ENCODE measurements at regions not wholly inside any gene's neighbourhood (a gene's known extent, or its start where the extent isn't known, plus 50 kb on each side); places are given as distances from the start of the nearest gene placed in this dataset.
"Not testable (repeated sequence)": the region's sequence is repeated elsewhere in the genome, so short reads cannot be mapped to it uniquely, and the experiment has no call there.

DNA sequence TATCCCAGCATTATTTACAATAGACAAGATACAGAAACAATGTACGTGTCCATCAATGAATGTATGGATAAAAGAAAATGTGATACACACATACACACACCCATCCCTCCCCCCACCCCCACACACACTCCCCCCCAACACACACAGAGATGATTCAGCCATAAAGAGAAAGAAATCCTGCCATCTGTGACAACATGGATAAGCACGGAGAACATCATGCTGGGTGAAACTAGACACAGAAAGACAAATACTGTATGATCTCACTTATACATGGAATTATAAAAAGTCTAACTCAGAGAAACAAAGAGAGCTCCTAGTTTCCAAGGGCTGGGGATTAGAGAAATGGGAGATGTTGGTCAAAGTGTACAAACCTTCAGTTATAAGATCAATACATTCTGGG, 104.8 kb upstream of the LY86 start:
- no peak for DNase-seq

DNA sequence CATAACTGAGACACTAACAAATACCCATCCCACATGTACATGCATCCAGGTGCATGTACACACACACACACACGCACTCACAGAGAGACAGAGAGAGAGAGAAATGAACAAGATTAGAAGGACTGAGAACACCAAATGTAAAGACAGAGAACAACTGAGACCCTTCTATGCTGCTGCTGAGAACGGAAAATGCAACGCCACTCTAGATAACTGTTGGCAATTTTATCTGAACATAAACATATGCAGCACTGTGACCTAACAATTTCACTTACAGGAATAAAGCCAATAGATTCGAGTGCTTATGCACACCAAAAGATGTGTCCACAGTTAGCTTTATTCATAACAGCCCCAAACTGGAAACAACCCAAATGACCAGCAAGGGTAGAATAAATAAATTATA, 103.8 kb upstream of the LY86 start:
- DNase-seq: no peak

DNA sequence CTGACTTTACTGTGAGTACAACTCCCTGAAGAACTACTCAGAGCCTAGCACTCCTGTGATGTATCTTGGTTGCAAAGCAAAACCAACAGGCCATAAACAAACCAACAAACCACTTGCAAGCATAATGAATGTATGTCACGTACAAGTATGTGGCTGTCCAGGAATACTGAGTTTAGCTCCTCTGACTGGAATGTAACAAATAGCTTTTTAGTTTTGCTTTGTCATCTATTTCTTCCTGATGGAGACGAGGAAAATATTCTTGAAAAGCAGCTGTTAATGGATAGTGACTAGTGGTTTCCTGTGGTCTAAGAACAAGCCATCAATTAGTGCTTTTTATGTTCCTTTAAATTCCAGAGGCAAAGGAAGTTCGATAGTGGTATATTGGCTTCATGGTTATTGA, 101.9 kb upstream of the LY86 start:
- DNase-seq: no peak

DNA sequence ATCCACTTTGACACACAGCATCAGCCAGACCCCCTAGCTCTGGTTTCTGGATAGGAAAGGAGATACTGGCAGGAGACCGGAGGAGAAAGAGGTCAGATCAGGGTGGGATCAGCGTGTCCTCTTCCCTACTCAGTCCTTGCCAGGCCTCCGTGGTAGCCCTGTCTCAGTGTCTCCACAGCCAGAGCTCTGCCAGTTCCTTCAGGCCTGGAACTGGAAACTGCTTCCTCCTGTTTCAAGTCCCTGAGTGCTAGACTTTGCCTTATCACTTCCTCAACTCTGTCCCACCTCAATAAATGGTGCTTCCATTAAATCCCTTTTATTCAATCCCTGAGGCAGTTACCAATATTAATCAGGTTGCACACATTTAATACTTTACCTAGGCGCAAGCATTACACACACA, 96.8 kb upstream of the LY86 start:
- DNase-seq: no peak

DNA sequence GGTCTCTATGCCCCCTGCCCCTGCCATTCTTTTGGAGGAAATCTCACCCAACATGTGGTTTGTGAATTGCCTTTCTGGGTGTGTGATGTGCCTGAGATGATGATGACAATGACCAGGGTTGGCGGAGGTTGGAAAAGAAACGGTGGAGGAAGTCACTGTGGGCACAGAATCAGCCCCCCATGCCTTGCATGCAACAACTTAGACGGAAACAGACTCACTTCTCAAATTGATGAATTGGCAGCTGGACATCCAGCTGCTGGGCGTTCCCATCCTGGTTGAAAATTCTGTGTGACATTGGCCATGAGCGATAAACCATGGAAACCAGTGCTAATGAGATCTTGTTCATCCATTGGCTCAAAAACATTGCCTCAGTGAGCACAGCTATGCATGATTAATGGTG, 95.8 kb upstream of the LY86 start:
- DNase-seq: no peak

DNA sequence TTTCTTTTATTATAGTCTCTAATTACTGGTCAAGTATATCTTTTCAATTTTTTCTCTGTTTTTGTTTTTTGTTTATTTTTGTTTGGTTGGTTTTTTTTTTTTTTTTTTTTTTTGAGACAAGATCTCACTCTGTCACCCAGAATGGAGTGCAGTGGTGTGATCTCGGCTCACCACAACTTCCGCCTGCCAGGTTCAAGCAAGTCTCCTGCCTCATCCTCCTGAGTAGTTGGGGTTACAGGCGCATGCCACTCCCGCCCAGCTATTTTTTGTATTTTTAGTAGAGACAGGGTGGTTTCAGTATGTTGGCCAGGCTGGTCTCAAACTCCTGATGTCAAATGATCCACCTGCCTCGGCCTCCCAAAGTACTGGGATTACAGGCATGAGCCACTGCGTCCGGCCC, 94.4 kb upstream of the LY86 start:
- not testable (repeated sequence) for DNase-seq

DNA sequence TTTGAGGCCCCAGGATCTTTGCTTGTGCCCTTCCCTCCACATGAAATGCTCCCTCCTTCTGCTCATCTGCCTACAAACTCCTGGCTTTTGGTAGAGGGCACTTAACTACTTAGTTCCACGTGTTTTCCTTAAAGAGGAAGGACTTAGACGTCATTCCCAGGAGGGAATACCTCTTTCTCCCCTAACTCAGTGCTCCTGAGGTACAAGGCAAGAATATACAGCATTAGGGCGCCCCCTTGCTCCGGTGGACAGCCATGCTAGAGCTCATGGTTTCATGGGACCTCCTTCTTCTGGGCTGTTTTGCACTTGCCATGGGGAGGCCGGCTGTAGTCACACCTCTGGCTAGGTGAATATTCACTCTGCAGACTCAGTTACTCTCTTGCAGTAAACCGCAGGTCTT, 93.8 kb upstream of the LY86 start:
- peak; percentile 15 for DNase-seq

DNA sequence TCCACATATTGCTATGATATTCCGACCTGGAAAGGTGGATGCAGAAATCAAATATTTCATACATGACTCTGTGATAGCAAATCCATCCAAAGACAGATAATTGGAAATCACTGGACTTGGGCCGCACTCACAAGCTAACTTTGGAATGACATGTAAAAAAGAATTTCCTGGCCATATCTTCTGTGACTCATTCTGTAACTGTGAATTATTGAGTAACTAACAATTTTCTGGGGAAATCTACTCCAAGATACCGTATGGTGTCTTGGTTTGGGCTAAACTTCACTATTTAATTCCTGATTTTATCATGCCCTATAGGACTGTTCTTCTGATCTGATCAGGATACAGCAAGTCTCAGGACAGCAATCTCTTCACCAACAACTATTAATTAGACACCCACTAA, 92.7 kb upstream of the LY86 start:
- DNase-seq: no peak

DNA sequence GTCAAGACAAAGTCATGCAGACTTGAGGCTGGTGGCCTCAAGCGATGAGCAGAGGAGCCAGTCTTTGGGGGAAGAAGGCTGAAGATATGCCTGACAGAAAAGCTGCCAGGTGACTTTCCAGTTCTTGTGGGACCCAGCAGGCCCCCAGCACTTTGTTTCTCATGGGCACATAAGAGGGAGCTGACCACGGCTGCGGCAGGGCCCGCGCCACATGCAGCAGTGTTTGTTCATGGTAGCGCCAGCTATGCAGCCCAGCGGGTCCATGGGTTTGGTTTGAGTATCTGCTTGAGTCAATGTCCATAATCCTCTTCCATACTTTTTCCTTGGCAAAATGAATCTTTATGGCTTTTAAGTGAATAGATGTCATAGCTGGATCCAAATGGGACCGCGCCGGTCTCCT, 91.0 kb upstream of the LY86 start:
- DNase-seq: no peak

DNA sequence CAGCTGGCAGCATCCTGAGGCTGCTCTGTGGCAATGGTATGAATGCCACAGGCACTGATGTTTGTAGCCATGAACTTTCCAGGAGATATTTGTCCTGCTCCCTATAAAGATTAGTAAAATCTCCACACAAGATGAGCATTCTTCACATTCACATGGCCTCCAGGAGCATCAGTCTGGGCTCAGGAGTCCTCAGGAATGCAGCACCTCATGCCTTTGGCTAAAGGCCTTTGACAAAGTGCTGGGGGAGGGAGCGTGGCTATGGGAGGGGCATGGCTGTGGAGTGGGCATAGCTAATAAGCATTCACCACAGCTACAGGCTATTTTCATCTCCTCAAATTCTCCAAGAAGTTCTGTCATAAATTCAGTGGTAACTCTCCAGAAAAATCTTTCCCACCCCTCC, 90.5 kb upstream of the LY86 start:
- no peak for DNase-seq

DNA sequence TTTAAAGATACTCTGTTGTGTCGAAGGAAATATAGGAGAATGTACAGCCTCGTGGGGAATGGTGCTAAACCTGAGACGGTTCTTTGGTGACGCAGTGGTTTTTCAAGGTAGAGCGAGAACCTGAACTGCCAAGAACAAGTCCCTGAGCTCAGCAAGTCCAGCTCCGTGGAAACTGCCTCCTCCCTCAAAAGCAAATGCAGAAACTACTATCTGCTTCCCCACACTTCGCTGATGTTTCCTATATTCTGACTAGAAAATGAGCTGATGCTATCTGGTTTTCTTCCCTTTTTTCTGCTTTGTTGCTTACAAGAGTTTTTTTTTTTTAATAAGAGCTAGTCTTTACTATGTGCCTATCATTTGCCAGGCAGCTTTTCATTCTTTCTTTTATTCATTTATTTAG, 85.3 kb upstream of the LY86 start:
- no peak for DNase-seq

DNA sequence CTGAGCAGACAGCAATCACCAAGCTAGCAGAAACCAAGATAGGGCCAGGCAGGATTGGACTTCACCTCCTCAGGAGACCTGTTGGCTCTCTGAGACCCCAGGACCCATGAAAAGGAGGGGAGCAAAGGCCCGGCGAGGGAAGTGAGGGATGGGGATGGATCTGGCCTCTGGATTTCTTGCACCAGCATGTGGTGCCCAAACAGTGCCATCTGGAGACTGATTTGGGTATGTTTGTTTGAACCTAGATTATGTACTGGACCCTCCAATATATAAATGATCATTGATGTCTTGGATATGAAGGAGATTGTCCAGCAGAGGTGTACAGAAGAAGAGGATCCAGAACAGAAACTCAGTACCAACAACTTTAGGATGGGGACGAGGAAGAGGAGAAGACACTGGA, 83.4 kb upstream of the LY86 start:
- no peak for DNase-seq

DNA sequence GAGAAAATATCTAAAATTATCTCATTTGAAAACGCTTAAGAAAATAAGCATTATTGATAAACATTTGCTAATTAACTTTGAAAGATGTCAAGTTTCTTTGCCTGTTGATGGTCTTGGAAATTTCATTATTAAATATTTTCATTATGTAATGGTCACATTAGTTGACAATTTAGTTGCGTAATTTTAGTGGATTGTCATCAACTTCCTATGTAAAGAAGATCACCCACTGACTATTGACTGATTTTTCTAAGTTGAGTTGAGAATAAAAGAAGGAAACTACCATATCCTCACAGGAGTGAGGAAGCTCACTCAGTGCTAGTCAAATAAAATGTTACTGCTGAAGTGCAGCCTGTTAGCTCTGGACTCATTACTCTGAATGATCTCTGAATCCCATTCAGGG, 79.9 kb upstream of the LY86 start:
- DNase-seq: no peak

DNA sequence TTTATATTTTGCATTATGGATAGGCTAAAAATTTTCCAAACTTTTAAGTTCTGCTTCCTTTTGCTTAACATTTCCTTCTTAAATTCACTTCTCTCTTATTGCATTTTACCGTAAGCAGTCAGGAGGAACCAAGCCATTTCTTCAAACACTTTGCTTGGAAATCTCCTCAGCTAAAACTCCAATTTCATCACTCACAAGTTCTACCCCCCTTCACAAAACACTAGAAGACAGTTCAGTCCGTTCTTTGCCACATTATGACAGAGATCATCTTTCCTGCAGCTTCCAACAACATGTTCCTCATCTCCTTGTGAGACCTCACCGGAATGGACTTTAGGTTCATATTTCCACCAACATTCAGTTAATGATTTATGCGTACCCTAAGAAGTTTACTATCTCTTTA, 79.2 kb upstream of the LY86 start:
- no peak for DNase-seq

DNA sequence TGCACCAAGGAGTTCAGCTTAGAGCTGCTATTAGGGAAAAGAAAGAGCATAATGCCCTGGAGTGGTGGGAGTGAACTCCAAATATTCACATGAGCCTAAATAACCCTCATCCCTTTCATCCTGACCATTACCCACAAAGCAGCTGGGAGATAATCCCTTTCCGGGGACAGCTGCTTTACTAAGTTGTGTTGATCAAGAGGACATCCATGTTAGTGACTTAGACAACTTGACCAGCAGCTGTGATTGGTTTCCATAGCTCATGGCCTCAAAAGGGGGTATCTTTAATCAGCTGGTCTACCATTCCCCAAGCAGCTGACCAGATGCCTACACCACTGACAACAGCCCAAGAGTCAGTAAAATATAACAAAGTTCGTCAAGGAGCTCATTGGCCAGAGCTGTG, 75.8 kb upstream of the LY86 start:
- DNase-seq: no peak

DNA sequence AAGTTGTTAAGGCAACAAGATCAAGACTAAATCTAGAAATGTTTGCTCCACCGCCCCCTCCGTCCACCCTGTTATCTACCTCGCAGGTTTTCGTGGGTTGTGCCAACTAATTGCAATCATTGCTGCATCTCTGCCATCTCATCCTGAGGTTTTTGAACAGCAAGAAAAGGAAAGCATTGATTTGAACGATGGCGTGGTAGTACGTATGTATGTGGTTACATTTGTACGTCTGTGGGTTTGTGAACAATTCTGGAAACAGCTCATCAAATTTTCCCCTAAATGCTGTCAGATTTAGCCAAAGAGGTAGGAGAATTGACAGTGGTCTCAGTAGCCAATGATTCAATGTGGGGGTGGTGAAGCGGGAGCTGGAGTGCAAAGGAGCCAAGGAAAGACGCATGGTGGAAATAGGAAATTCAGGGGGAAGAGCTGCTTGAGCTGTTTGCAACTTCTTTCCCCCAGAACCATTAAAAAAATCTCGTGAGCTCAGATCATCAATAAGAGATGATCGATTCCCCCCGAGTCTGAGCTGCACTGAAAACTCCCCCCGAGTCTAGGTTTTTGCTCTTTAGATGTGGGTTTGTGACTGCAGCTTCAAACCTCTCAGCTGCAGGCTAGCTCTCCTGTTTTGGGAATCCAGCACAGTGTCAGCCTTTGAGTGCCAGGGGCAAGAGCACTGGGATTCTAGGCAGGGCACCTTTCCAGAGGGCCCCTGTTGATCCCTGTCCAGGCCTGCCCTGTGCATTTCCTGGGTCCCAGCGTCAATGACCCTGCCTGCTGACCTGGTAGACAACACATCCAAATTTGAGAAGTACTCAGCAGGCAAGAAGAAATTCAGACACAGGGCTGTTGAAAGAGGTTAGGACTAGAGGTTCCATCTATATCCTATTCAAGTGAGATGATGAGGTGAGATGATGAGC, 72.6 kb upstream of the LY86 start:
- peak; percentile 73 for DNase-seq

DNA sequence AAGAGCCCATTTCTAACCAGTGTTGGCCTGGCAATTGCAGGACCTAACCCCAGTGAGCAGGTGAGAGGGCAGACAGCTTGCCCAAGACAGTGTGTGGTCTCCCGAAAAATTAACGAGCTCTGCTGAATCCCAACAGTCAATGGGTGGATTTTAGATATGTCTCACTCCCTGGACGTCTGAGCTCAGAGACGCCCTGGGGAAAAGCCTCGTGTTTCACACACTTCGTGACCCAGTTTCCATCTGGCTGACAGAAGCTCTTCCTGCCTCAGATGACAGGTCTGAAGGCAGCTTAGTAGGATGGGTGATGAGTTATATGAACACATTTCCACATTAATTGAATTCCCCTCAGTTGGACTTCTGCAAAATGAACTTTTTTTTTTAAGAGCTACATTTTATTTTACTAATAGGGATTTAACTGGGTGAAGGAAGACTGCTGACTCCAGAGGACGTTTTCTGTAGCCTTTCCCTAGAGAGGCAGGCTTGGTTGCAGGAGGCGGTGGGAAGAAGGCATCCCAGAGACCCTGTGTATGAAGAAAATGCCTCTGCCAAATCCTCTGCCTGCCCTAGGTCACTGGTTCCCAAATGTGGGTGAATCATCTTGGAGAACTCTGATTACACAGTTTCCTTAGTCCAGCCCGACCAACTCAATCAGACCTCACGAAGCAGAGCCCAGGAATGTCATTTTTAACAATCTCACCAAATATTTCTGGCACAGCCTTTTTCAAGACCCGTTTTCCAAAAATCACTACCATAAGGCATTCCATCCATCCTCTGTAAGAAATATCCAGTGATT, 71.7 kb upstream of the LY86 start:
- DNase-seq: no peak

DNA sequence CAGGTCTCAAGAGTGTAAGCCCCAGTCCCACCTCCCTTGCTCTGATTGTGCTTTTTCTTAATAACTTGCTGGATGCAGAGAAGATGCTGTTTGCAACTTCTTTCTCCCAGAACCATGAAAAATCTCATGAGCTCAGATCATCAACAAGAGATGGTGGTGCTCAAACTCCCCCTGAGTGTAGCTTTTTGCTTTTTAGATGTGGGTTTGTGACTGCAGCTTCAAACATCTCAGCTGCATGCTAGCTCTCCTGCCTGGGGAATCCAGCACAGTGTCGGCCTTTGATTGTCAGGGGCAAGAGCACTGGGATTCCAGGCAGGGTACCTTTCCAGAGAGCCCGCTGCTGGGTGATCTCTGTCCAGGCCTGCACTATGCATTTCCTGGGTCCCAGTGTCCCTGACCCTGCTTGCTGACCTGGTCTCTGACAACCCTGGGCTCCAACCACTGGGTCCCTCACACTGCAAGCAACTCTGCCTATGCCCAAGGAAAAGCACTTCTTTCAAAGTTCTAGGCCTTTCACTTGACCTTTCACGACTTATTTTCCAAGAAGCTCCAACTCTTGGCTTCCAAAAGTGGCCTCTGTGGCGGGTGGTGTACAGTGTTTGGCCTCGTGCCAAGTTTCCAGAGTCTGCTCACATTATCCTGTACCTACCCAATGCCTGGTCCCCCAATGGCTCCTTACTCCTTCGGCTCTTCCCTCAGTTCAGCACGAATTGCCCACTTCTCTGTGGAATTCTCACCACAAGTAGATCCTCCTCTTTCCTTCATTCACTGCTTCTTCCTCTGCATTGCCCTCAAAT, 69.7 kb upstream of the LY86 start:
- DNase-seq: no peak

DNA sequence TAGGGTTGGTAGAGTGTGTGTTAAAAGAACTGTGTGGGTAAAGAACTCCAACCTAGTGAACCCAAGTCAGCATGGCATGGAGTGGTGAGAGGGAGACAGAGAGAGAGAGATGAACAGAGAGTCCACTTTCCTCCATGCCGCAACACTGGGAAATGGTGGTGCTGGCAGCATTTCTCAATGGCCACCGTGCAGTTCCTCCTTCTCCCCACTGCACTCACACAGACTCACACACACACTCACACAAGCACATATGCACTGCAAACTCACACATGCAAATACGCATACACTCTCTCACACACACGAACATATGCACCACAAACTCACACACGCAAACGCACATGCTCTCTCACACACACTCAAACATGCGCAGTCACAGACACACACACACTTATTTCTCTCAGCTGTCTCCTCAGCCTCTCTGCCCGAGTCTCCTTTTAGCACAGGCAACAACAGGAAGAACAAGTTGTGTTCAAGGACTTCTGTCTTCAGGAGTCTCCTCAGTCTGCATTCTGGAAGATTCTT, 66.5 kb upstream of the LY86 start:
- DNase-seq: no peak

DNA sequence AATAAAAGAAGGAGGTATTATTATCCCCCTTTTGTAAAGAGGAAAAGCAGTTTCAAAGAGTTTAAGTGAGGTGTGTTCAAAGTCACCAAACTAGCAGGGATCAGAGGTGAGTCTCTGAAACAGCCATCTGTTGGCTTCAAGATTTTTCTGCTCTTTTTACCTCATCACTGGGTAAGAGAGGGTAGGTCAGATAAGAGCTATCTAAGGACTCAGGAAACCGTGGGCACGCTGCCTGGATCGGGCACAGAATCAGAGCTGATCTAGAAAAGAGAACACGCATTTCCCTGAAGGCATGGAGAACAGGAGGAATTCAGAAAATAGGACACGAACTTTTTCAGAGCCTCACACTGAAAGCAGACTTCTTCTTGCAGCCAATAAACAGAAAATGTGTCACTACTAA, 65.8 kb upstream of the LY86 start:
- no peak for DNase-seq

DNA sequence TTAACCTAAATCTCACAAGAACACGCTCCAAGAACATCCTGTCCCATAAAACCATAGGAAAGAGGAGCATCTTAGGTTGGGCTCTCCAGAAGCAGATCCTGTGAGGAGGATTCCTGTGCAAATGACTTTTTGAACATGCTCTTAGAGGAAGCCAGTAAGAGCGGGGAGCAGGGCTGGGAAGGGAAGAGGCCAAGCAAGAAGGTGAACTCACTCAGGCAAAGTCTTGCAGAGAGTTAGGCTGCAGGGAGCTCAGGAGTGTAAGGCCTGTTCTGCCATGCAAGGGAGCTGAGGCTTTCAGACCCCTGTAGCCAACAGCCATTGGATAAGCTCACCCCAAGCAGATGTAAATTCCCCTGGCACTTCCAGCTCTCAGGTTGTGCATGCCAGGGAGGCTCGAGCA, 63.6 kb upstream of the LY86 start:
- DNase-seq: no peak

DNA sequence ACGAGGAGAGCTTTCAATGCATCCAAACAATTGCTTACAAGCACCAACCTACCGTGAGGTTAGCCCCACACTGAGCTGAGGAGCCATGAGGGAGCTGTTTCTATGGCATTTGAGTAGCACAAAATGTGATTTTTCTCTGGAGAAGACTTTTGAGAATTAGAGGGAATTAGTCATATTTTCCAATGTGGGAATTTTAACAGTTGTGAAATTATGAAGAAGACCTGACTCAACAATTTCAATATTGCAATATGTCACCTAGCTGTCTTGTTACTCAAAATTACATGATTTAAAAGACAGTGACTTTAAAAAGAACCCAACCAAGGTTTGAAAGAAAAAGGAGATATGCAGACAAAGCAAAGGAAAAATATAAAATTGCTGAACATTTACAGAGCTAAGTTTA, 62.6 kb upstream of the LY86 start:
- DNase-seq: no peak

DNA sequence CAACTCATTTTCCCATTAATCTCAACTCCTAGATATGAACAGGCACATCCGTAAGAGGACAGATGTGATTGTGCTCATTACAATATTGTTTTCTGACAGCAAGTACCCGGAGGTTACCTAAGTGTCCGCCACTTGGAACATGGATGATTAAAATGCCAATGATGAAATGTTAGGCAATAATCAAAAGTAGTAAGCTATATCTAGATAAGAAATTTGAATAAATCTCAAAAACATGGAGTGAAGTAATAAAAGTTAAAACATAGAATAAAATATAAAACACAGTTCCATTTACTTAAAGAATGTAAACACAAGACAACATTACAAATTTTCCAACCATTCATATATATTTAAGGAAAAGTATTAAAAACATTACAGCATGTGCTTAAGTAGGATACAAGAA, 59.2 kb upstream of the LY86 start:
- no peak for DNase-seq

Measured in stimulated activated CD4-positive, alpha-beta T cell treated with anti-CD3 and anti-CD28 coated beads, Interleukin-1b, Interleukin-23, amount 100 ng/mL, for 48 hours (primary cell).